ENCODE measurements at regions not wholly inside any gene's neighbourhood (a gene's known extent, or its start where the extent isn't known, plus 50 kb on each side); places are given as distances from the start of the nearest gene placed in this dataset.

DNA sequence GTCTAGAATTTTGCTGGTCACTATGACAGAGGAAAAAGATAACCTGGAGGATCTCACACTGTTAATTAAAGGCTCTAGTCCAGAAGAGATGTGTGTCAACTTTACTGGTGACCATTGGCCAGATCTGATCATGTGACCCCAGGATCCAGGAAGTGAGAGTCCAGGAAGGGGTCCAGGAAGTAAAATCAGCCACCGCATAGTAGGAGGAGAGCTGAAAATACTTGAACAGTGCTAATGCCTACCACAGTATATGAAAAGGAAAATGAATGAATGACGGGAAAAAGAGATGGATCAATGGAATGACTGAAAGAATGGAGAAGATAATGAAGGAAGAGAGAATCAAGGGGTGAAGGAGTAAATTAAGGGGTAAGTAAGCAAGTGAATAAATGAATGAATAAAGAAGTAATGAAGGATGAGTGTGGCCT lies 415.3 kb downstream of the RPS24 start:
- DNase-seq (no peak), ATAC-seq (ENCODE audit: low read depth) (no peak)
- peaks cover 0 to 4% (median 0%) of the 10 kb centered on the region in 3 donors for H3K9me3 ChIP-seq (ENCODE audit: control extremely low read depth in 1 of 3, control insufficient read depth in 2 of 3, insufficient read depth in 1 of 3, low read length in 2 of 3)
- H3K27ac ChIP-seq (ENCODE audit: low read length in 2 of 2) = no peak overlapping the region
- H3K9ac ChIP-seq (ENCODE audit: low read length) = no peak overlapping the region
- no peaks in the 10 kb centered on the region for H3K36me3 ChIP-seq (replicated peaks in 1 of 2; ENCODE audit: control extremely low read depth in 1 of 2, control insufficient read depth in 1 of 2, extremely low read depth in 1 of 2, insufficient read depth in 2 of 2, low read length in 1 of 2)
- ChIA-PET POLR2A (no interaction called here), CTCF (no interaction called here)
- H3K79me2 ChIP-seq (ENCODE audit: control insufficient read depth, insufficient read depth, low read length) = no peaks in the 10 kb centered on the region
- Mint-ChIP-seq H3K4me3 (no peak overlapping the region), H3K27ac (no peak overlapping the region), H3K4me1 (no peaks in the 10 kb centered on the region), H3K27me3 (peaks cover 26% of the 10 kb centered on the region), H3K9me3 (ENCODE audit: insufficient read depth) (no peaks in the 10 kb centered on the region)
- TF ChIP-seq, protein P1, sequence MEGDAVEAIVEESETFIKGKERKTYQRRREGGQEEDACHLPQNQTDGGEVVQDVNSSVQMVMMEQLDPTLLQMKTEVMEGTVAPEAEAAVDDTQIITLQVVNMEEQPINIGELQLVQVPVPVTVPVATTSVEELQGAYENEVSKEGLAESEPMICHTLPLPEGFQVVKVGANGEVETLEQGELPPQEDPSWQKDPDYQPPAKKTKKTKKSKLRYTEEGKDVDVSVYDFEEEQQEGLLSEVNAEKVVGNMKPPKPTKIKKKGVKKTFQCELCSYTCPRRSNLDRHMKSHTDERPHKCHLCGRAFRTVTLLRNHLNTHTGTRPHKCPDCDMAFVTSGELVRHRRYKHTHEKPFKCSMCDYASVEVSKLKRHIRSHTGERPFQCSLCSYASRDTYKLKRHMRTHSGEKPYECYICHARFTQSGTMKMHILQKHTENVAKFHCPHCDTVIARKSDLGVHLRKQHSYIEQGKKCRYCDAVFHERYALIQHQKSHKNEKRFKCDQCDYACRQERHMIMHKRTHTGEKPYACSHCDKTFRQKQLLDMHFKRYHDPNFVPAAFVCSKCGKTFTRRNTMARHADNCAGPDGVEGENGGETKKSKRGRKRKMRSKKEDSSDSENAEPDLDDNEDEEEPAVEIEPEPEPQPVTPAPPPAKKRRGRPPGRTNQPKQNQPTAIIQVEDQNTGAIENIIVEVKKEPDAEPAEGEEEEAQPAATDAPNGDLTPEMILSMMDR (IDR thresholded peaks at IDR 0.05) = no peak
- no peak for TF ChIP-seq EZH2 (IDR thresholded peaks at IDR 0.05; ENCODE audit: borderline replicate concordance, insufficient read depth, low read depth, low read length, poor library complexity, severe bottlenecking)
- H3K27me3 ChIP-seq (replicated peaks in 1 of 4; ENCODE audit: control extremely low read depth in 1 of 4, control insufficient read depth in 3 of 4, insufficient read depth in 4 of 4, low read length in 3 of 4) = peaks cover 0 to 3% (median 0%) of the 10 kb centered on the region in 4 experiments
- H3K4me3 ChIP-seq (ENCODE audit: control extremely low read depth in 1 of 5, extremely low read depth in 1 of 5, insufficient read depth in 1 of 5, low read depth in 2 of 5, low read length in 4 of 5) = no peak overlapping the region
- H3K4me2 ChIP-seq (replicated peaks; ENCODE audit: low read depth, low read length, poor library complexity, severe bottlenecking) = no peak overlapping the region
- no peaks in the 10 kb centered on the region for H4K20me1 ChIP-seq (ENCODE audit: control insufficient read depth, insufficient read depth, low read length, poor library complexity, severe bottlenecking)
- 91% methylated on average over 1 of the region's 2 CpGs for WGBS (ENCODE audit: insufficient coverage)
- no peaks in the 10 kb centered on the region for H3K4me1 ChIP-seq (ENCODE audit: control insufficient read depth in 2 of 2, insufficient read depth in 2 of 2, low read length in 2 of 2)
- H2AFZ ChIP-seq (ENCODE audit: insufficient read depth, low read depth, low read length, poor library complexity, severe bottlenecking) = no peak overlapping the region
- intact Hi-C loops (cut with micrococcal nuclease) = no loop called here

GRCh38 chr10:78449554-78449953 lies 415.9 kb downstream of the RPS24 start:
- WGBS (ENCODE audit: insufficient coverage) = 81% methylated on average over 2 of the region's 4 CpGs
- no peak overlapping the region for H2AFZ ChIP-seq (ENCODE audit: insufficient read depth, low read depth, low read length, poor library complexity, severe bottlenecking)

More at GRCh38 chr10:78449554-78449953, 415.9 kb downstream of the RPS24 start:
- Histone ChIP-seq H3K36me3 (replicated peaks in 1 of 2; ENCODE audit: control extremely low read depth in 1 of 2, control insufficient read depth in 1 of 2, extremely low read depth in 1 of 2, insufficient read depth in 2 of 2, low read length in 1 of 2) (no peaks in the 10 kb centered on the region), H3K79me2 (ENCODE audit: control insufficient read depth, insufficient read depth, low read length) (no peaks in the 10 kb centered on the region), H3K9me3 (ENCODE audit: control extremely low read depth in 1 of 3, control insufficient read depth in 2 of 3, insufficient read depth in 1 of 3, low read length in 2 of 3) (peaks cover 0 to 4% (median 0%) of the 10 kb centered on the region in 3 donors), H3K9ac (ENCODE audit: low read length) (no peak overlapping the region), H3K27ac (ENCODE audit: low read length in 2 of 2) (no peak overlapping the region), H3K4me3 (ENCODE audit: control extremely low read depth in 1 of 5, extremely low read depth in 1 of 5, insufficient read depth in 1 of 5, low read depth in 2 of 5, low read length in 4 of 5) (no peak overlapping the region), H3K27me3 (replicated peaks in 1 of 4; ENCODE audit: control extremely low read depth in 1 of 4, control insufficient read depth in 3 of 4, insufficient read depth in 4 of 4, low read length in 3 of 4) (peaks cover 0 to 6% (median 0%) of the 10 kb centered on the region in 4 experiments), H3K4me1 (ENCODE audit: control insufficient read depth in 2 of 2, insufficient read depth in 2 of 2, low read length in 2 of 2) (no peaks in the 10 kb centered on the region), H3K4me2 (replicated peaks; ENCODE audit: low read depth, low read length, poor library complexity, severe bottlenecking) (no peak overlapping the region), H4K20me1 (ENCODE audit: control insufficient read depth, insufficient read depth, low read length, poor library complexity, severe bottlenecking) (no peaks in the 10 kb centered on the region)
- no peak overlapping the region for H3K27ac Mint-ChIP-seq
- CTCF ChIA-PET = no interaction called here
- ATAC-seq (ENCODE audit: low read depth) = no peak
- H3K4me3 Mint-ChIP-seq = no peak overlapping the region
- no peaks in the 10 kb centered on the region for H3K4me1 Mint-ChIP-seq
- no peak for DNase-seq
- H3K9me3 Mint-ChIP-seq (ENCODE audit: insufficient read depth) = no peaks in the 10 kb centered on the region
- POLR2A ChIA-PET = no interaction called here
- intact Hi-C loops (cut with micrococcal nuclease) = no loop called here
- H3K27me3 Mint-ChIP-seq = peaks cover 26% of the 10 kb centered on the region
- TF ChIP-seq, protein P1 (IDR thresholded peaks at IDR 0.05) = no peak
- TF ChIP-seq EZH2 (IDR thresholded peaks at IDR 0.05; ENCODE audit: borderline replicate concordance, insufficient read depth, low read depth, low read length, poor library complexity, severe bottlenecking) = no peak
